Pancreas (tissue), 10 donors: ENCODE measurements at regions not wholly inside any gene's neighbourhood (a gene's known extent, or its start where the extent isn't known, plus 50 kb on each side); places are given as distances from the start of the nearest gene placed in this dataset.

ENCODE experiments used
- ATAC-seq, 4 donors: fragments of 200-7000 bp; cut with Tn5 transposase; one replicate each; pipeline versions ENCODE4 v1.8.0 to v1.9.1; 2020; ENCODE audit warnings: mild to moderate bottlenecking in 4 of 4, moderate library complexity in 4 of 4
- DNase-seq, 6 donors: peaks; one replicate each; pipeline ENCODE4 v3.0.0-alpha.2; 2020
- FAIRE-seq: peaks from 2 replicates; lab custom pipeline; 2012; peaks lifted over from hg19 to GRCh38; lab: Jason Lieb, UNC
- H3K27ac ChIP-seq, 4 donors: fragments of 200-600 bp; sonication (generic); 1 replicate in 3 of 4; 2 replicates in 1 of 4; pipeline versions ENCODE4 v1.5.0 to v1.8.0; 2020
- H3K27me3 ChIP-seq, 4 donors: fragments of 200-600 bp; one replicate each; pipeline ENCODE4 v1.8.0; 2021
- H3K36me3 ChIP-seq, 3 donors: fragments of 200-600 bp; sonication (generic) in 1 of 3; one replicate each; pipeline versions ENCODE4 v1.5.0 to v1.8.0; 2020 to 2021
- H3K4me1 ChIP-seq, 3 donors: fragments of 200-600 bp; one replicate each; pipeline ENCODE4 v1.8.0; 2021
- H3K4me3 ChIP-seq, 4 donors: fragments of 200-600 bp; sonication (generic) in 2 of 4; one replicate each; pipeline versions ENCODE4 v1.5.0 to v1.8.0; 2020 to 2021
- H3K9me3 ChIP-seq, 4 donors: fragments of 200-600 bp; one replicate each; pipeline ENCODE4 v1.8.0; 2021
- WGBS, 2 donors: extraction: QIAGEN DNeasy Blood & Tissue Kit; methylation state at CpG; one replicate each; pipeline ENCODE4 v1.1.7; 2013; 5-methylcytosine and 5-hydroxymethylcytosine counted together
- intact Hi-C, 3 donors: fragments of 100-400 bp; cut with DNase I; formaldehyde crosslinking; loops; one replicate each; pipeline versions ENCODE4 v1.11.1 to v1.14.2; 2022
- TF ChIP-seq, protein P1 (sequence below), 4 donors: fragments of 200-600 bp; sonication (generic) in 3 of 4; IDR thresholded peaks; one replicate each; pipeline versions ENCODE4 v1.5.0 to v1.8.0; 2021; ENCODE audit warnings: antibody characterized with exemption in 4 of 4
- donor health status: healthy with polysubstance abuse.
- donor health status: DM: no; HTN: no; CAD: no; lungs with moderate emphysema.
- donor health status: DM: no; HTN: no; CAD: no.
- donor health status: control.
- donor health status: control.
- donor health status: Bipolar disorder and iron deficiency.
- donor health status: DM: yes; HTN: yes; CAD: no.
- donor health status: DM: no; HTN: no; CAD: no.
- donor health status: DM: no; HTN: no; CAD: no.
- donor health status: DM: yes; HTN: yes; CAD: no.

DNA sequence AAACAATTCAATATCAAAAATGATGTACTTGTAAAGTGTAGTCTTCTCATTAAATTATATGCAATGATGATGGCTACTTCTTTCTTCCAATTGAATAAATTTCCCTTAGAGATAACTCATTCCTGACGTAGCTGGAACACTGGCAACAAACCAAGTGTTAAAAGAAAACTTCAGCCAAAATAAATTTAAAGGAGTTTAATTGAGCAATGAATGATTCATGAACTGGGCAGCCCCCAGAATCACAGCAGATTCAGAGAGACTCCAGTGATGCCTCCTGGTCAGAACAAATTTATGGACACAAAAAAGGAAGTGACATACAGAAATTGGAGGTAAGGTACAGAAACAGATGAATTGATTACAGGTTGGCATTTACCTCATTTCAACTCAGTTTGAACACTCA, 276.5 kb downstream of the DSC3 start:
- intact Hi-C loops = no loop called here
- no peak overlapping the region for H3K4me3 ChIP-seq
- no peaks in the 10 kb centered on the region for H3K27me3 ChIP-seq
- DNase-seq (no peak), FAIRE-seq (no peak), ATAC-seq (no peak)
- no peaks in the 10 kb centered on the region for H3K36me3 ChIP-seq
- H3K27ac ChIP-seq = no peak overlapping the region
- WGBS, 2 donors = 8 to 14% methylated on average over 1 of the region's 1 CpG
- TF ChIP-seq, protein P1, sequence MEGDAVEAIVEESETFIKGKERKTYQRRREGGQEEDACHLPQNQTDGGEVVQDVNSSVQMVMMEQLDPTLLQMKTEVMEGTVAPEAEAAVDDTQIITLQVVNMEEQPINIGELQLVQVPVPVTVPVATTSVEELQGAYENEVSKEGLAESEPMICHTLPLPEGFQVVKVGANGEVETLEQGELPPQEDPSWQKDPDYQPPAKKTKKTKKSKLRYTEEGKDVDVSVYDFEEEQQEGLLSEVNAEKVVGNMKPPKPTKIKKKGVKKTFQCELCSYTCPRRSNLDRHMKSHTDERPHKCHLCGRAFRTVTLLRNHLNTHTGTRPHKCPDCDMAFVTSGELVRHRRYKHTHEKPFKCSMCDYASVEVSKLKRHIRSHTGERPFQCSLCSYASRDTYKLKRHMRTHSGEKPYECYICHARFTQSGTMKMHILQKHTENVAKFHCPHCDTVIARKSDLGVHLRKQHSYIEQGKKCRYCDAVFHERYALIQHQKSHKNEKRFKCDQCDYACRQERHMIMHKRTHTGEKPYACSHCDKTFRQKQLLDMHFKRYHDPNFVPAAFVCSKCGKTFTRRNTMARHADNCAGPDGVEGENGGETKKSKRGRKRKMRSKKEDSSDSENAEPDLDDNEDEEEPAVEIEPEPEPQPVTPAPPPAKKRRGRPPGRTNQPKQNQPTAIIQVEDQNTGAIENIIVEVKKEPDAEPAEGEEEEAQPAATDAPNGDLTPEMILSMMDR (IDR thresholded peaks at IDR 0.05) = no peak
- H3K9me3 ChIP-seq = no peaks in the 10 kb centered on the region
- H3K4me1 ChIP-seq = peaks cover 0 to 4% (median 0%) of the 10 kb centered on the region in 3 donors

- TF ChIP-seq, protein P1 (IDR thresholded peaks at IDR 0.05) = no peak
- no peak overlapping the region for H3K27ac ChIP-seq
- intact Hi-C loops = no loop called here
- no peaks in the 10 kb centered on the region for H3K27me3 ChIP-seq
- no peaks in the 10 kb centered on the region for H3K9me3 ChIP-seq
- ATAC-seq (no peak), FAIRE-seq (no peak), DNase-seq (no peak)
- no peaks in the 10 kb centered on the region for H3K36me3 ChIP-seq
- peaks cover 0 to 4% (median 0%) of the 10 kb centered on the region in 3 donors for H3K4me1 ChIP-seq
- WGBS, 2 donors = 59 to 78% methylated on average over 4 of the region's 4 CpGs
- no peak overlapping the region for H3K4me3 ChIP-seq
These were observed 277.3 kb downstream of the DSC3 start for GRCh38 chr18:30765247-30765646.

GRCh38 chr18:30763902-30764350, 278.6 kb downstream of the DSC3 start:
- ATAC-seq (peak in 3 of 4 donors; percentile 47 to 77 (median 62)), DNase-seq (no peak), FAIRE-seq (no peak)
- H3K27me3 ChIP-seq = no peaks in the 10 kb centered on the region
- no peaks in the 10 kb centered on the region for H3K9me3 ChIP-seq
- H3K4me1 ChIP-seq = peaks cover 0 to 4% (median 0%) of the 10 kb centered on the region in 3 donors
- H3K36me3 ChIP-seq = no peaks in the 10 kb centered on the region
- H3K4me3 ChIP-seq = no peak overlapping the region
- 7 to 9% methylated on average over 3 of the region's 3 CpGs for WGBS, 2 donors
- no peak overlapping the region for H3K27ac ChIP-seq
- TF ChIP-seq, protein P1 (IDR thresholded peaks at IDR 0.05) = no peak
- intact Hi-C loops = no loop called here

DNA sequence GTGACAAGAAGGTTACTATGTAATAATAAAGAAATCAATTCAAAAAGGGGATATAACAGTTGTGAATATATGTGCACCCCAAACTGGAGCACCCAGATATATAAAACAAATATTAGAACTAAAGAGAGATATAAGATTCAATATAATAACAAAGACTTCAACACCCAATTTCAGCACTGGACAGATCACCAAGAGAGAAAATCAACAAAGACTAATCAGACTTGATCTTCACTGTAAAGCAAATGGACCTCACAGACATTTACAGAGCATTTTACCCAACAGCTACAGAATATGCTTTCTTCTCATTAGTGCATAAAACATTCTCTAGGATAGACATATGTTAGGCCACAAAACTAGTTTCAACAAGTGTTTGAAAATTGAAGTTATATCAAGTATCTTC, 287.7 kb downstream of the DSC3 start:
- H3K4me3 ChIP-seq = no peak overlapping the region
- H3K36me3 ChIP-seq = no peaks in the 10 kb centered on the region
- no peaks in the 10 kb centered on the region for H3K9me3 ChIP-seq
- no peaks in the 10 kb centered on the region for H3K27me3 ChIP-seq
- DNase-seq (no peak), FAIRE-seq (no peak), ATAC-seq (no peak)
- no peaks in the 10 kb centered on the region for H3K4me1 ChIP-seq
- no peak overlapping the region for H3K27ac ChIP-seq
- intact Hi-C loops = no loop called here
- TF ChIP-seq, protein P1 (IDR thresholded peaks at IDR 0.05) = no peak

DNA sequence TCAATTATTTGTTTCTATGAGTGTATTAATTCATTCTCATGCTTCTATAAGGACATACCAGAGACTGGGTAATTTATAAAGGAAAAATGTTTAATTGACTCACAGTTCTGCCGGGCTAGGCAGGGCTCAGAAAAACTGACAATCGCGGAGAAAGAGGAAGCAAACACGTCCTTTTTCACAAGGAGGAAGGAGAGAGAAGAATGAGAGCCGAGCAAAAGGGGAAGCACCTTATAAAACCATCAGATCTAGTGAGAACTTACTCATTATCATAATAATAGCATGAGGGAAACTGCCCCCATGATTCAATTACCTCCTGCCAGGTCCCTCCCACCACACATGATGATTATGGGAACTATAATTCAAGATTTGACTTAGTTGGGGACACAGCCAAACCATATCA, 294.0 kb downstream of the DSC3 start:
- WGBS, 2 donors = 45 to 52% methylated on average over 5 of the region's 5 CpGs
- no peak for DNase-seq
- TF ChIP-seq, protein P1 (IDR thresholded peaks at IDR 0.05) = no peak

More for the DNA sequence above, 294.0 kb downstream of the DSC3 start:
- Histone ChIP-seq H3K4me3 (no peak overlapping the region), H3K9me3 (no peaks in the 10 kb centered on the region), H3K27me3 (no peaks in the 10 kb centered on the region), H3K4me1 (no peaks in the 10 kb centered on the region), H3K36me3 (no peaks in the 10 kb centered on the region), H3K27ac (no peak overlapping the region)
- FAIRE-seq (no peak), ATAC-seq (no peak)
- intact Hi-C loops = no loop called here
